ENCODE measurements at regions not wholly inside any gene's neighbourhood (a gene's known extent, or its start where the extent isn't known, plus 50 kb on each side); places are given as distances from the start of the nearest gene placed in this dataset.

GRCh38 chr5:165609871-165610270 lies 2104.5 kb downstream of the MAT2B start (continued):
- TF ChIP-seq KMT2A (CRISPR knock-in tag; IDR thresholded peaks at IDR 0.05) (no peak), FOXK1 (CRISPR knock-in tag; IDR thresholded peaks at IDR 0.05; ENCODE audit: borderline replicate concordance, low read depth) (no peak), ZNF563 (CRISPR knock-in tag; IDR thresholded peaks at IDR 0.05) (no peak), TGIF2 (CRISPR knock-in tag; IDR thresholded peaks at IDR 0.05) (no peak), ZNF34 (CRISPR knock-in tag; IDR thresholded peaks at IDR 0.05; ENCODE audit: borderline replicate concordance) (no peak), ERF (CRISPR knock-in tag; IDR thresholded peaks at IDR 0.05) (no peak), DBP (CRISPR knock-in tag; IDR thresholded peaks at IDR 0.05; ENCODE audit: not compliant biosample characterization) (no peak), RCOR2 (CRISPR knock-in tag; IDR thresholded peaks at IDR 0.05) (no peak), SALL2 (CRISPR knock-in tag; IDR thresholded peaks at IDR 0.05) (no peak), KAT8 (CRISPR knock-in tag; IDR thresholded peaks at IDR 0.05) (no peak)

- intact Hi-C loops (cut with micrococcal nuclease; ENCODE audit: unreplicated experiment), result no loop called here
- ChIA-PET POLR2A (no interaction called here), CTCF (ENCODE audit: low intra/inter-chr PET ratio, low total read pairs) (no interaction called here)
- Histone ChIP-seq H3K27ac (ENCODE audit: extremely low read length, insufficient read depth, low read length) (no peak overlapping the region), H3K9ac (ENCODE audit: insufficient read depth, low read depth, low read length) (no peak overlapping the region), H4K20me1 (ENCODE audit: insufficient read depth, low read length) (no peaks in the 10 kb centered on the region), H3K36me3 (replicated peaks in 1 of 2; ENCODE audit: control insufficient read depth in 1 of 2, insufficient read depth in 2 of 2, low read length in 2 of 2) (no peaks in the 10 kb centered on the region), H3K79me2 (ENCODE audit: insufficient read depth, low read length) (no peaks in the 10 kb centered on the region), H2AFZ (ENCODE audit: low read length) (no peak overlapping the region), H3K4me3 (replicated peaks in 1 of 3; ENCODE audit: insufficient read depth in 1 of 3, low read depth in 2 of 3, low read length in 3 of 3) (no peak overlapping the region), H3K4me2 (ENCODE audit: low read depth, low read length) (no peak overlapping the region), H3K9me3 (ENCODE audit: low read length) (peaks cover 55% of the 10 kb centered on the region), H3K4me1 (ENCODE audit: insufficient read depth, low read length) (no peaks in the 10 kb centered on the region), H3K27me3 (ENCODE audit: control insufficient read depth in 1 of 2, insufficient read depth in 2 of 2, low read length in 2 of 2) (no peaks in the 10 kb centered on the region)
- in situ Hi-C loops (cut with HindIII; ENCODE audit: extremely low pct_ligation_motif_present, low pct_unique_long_range_greater_than_20kb), result no loop called here
- BruUV-seq (replicated peaks), result no TSS peak
- no peak for ATAC-seq
- no peak for DNase-seq (ENCODE audit: low spot score)
- 3% methylated on average over 2 of the region's 2 CpGs for WGBS (ENCODE audit: low lambda C conversion rate)
- no peak for FAIRE-seq
- TF ChIP-seq ZNF891 (CRISPR knock-in tag; IDR thresholded peaks at IDR 0.05), result no peak
- no peak for TF ChIP-seq ZNF775 (CRISPR knock-in tag; IDR thresholded peaks at IDR 0.05; ENCODE audit: borderline replicate concordance)
- no peak for TF ChIP-seq HNF1A (IDR thresholded peaks at IDR 0.05; ENCODE audit: low read depth)
- no peak for TF ChIP-seq HNF1A (CRISPR knock-in tag; IDR thresholded peaks at IDR 0.05; ENCODE audit: borderline replicate concordance)
- no peak for TF ChIP-seq PRDM15 (CRISPR knock-in tag; IDR thresholded peaks at IDR 0.05)
Observed at GRCh38 chr5:165616490-165617405, 2111.3 kb downstream of the MAT2B start.
